HCT116 (cell line): ENCODE measurements at regions not wholly inside any gene's neighbourhood (a gene's known extent, or its start where the extent isn't known, plus 50 kb on each side); places are given as distances from the start of the nearest gene placed in this dataset.

Experiments
- ATAC-seq: fragments of 200-7000 bp; cut with Tn5 transposase; 2 replicates; pipeline ENCODE4 v1.9.1; 2020; ENCODE audit warnings: mild to moderate bottlenecking, moderate library complexity
- BruUV-seq: library from RNA; stranded (reverse); fragments of 400-500 nt; replicated peaks from 2 replicates; lab custom pipeline; 2021; lab: Mats Ljungman, UMichigan
- CTCF ChIA-PET: fragments of 300-600 bp; sonication (Branson Sonifier 250); formaldehyde crosslinking; loops from one replicate; lab custom pipeline; 2021; ENCODE audit warnings: antibody characterized with exemption; lab: Charles Lee
- POLR2A ChIA-PET: fragments of 300-600, 350-600 bp; sonication (Branson Sonifier 250); formaldehyde crosslinking; loops from one replicate; lab custom pipeline; 2021; ENCODE audit warnings: antibody characterized with exemption; lab: Charles Lee
- RAD21 ChIA-PET, 2 experiments: fragments of 300-600 bp; sonication (Branson Sonifier 250); formaldehyde crosslinking; loops; one replicate each; lab custom pipeline; 2023; ENCODE audit warnings: low total read pairs in 2 of 2; ENCODE audit not compliant: uncharacterized antibody in 2 of 2, unreplicated experiment in 2 of 2, low non-redundant PET in 1 of 2; lab: Charles Lee
- DNase-seq: peaks from one replicate; pipeline ENCODE4 v3.0.0-alpha.2; 2010; ENCODE audit warnings: low read depth, low spot score
- H2AFZ ChIP-seq: fragments of 200-600 bp; shearing (Covaris generic), sonication (generic); 2 replicates; pipeline ENCODE4 v1.6.1; 2017; ENCODE audit warnings: low read depth, mixed run types, mixed read lengths, antibody characterized with exemption, low read length; ENCODE audit not compliant: poor library complexity, severe bottlenecking
- H3K27ac ChIP-seq: 2 replicates; pipeline ENCODE4 v1.5.1; 2012; ENCODE audit warnings: low read depth, low read length
- H3K27me3 ChIP-seq: fragments of 200-600 bp; sonication (generic); 2 replicates; pipeline ENCODE4 v1.6.1; 2016; ENCODE audit warnings: mixed run types, low read length, mixed read lengths; ENCODE audit not compliant: insufficient read depth
- H3K36me3 ChIP-seq, 2 experiments: fragments of 200-500 bp in 1 of 2; fragments of 200-600 bp in 1 of 2; sonication (Bioruptor generic) in 1 of 2; sonication (generic) in 1 of 2; 2 replicates each; pipeline versions ENCODE4 v1.5.1 to v1.6.1; 2014 to 2016; ENCODE audit warnings: low read length in 2 of 2, inconsistent platforms in 1 of 2, mixed read lengths in 1 of 2, mixed run types in 1 of 2; ENCODE audit not compliant: insufficient read depth in 2 of 2, control insufficient read depth in 1 of 2
- H3K4me1 ChIP-seq, 2 experiments: fragments of 200-600 bp in 1 of 2; sonication (generic) in 1 of 2; 2 replicates each; pipeline versions ENCODE4 v1.5.1 to v1.6.1; 2012 to 2017; ENCODE audit warnings: low read length in 2 of 2, inconsistent platforms in 1 of 2, mild to moderate bottlenecking in 1 of 2, mixed read lengths in 1 of 2, mixed run types in 1 of 2, moderate library complexity in 1 of 2; ENCODE audit not compliant: insufficient read depth in 2 of 2, control insufficient read depth in 1 of 2
- H3K4me2 ChIP-seq: fragments of 200-600 bp; sonication (generic); 2 replicates; pipeline ENCODE4 v1.6.1; 2017; ENCODE audit warnings: mixed run types, low read length, mixed read lengths
- H3K4me3 ChIP-seq, 2 experiments: fragments of 200-600 bp in 1 of 2; sonication (generic) in 1 of 2; replicated peaks in 1 of 2; 2 replicates each; pipeline ENCODE4 v1.5.1; 2011 to 2016; ENCODE audit warnings: low read length in 2 of 2, control low read depth in 1 of 2, low read depth in 1 of 2, mild to moderate bottlenecking in 1 of 2, mixed read lengths in 1 of 2, mixed run types in 1 of 2
- H3K79me2 ChIP-seq: fragments of 200-600 bp; sonication (generic); 2 replicates; pipeline ENCODE4 v1.6.1; 2017; ENCODE audit warnings: mild to moderate bottlenecking, mixed run types, low read length, moderate library complexity, mixed read lengths; ENCODE audit not compliant: insufficient read depth
- H3K9ac ChIP-seq: fragments of 200-600 bp; sonication (generic); 2 replicates; pipeline ENCODE4 v1.6.1; 2016; ENCODE audit warnings: low read length, mixed read lengths
- H3K9me2 ChIP-seq: fragments of 200-600 bp; sonication (generic), shearing (Covaris generic); 2 replicates; pipeline ENCODE4 v1.6.1; 2017; ENCODE audit warnings: mixed run types, mild to moderate bottlenecking, moderate library complexity; ENCODE audit not compliant: insufficient read depth
- H3K9me3 ChIP-seq, 2 experiments: fragments of 200-500 bp in 1 of 2; fragments of 200-600 bp in 1 of 2; sonication (Bioruptor generic) in 1 of 2; sonication (generic) in 1 of 2; 2 replicates each; pipeline ENCODE4 v1.6.1; 2014 to 2017; ENCODE audit warnings: low read length in 2 of 2, mixed read lengths in 2 of 2, inconsistent platforms in 1 of 2, low read depth in 1 of 2, mild to moderate bottlenecking in 1 of 2, mixed run types in 1 of 2, moderate library complexity in 1 of 2; ENCODE audit not compliant: control insufficient read depth in 1 of 2, insufficient read depth in 1 of 2
- H4K20me1 ChIP-seq: fragments of 200-600 bp; sonication (generic), shearing (Covaris generic); 2 replicates; pipeline ENCODE4 v1.6.1; 2017; ENCODE audit warnings: mixed run types, mild to moderate bottlenecking, moderate library complexity; ENCODE audit not compliant: insufficient read depth
- CBX3 ChIP-seq: IDR thresholded peaks from 2 replicates; pipeline ENCODE4 v1.6.1; 2012; ENCODE audit warnings: low read depth
- CEBPB ChIP-seq: IDR thresholded peaks from 2 replicates; pipeline ENCODE4 v1.6.1; 2012; ENCODE audit warnings: low read depth
- FOSL1 ChIP-seq: IDR thresholded peaks from 2 replicates; pipeline ENCODE4 v1.6.1; 2012; ENCODE audit warnings: low read depth
- JUND ChIP-seq: IDR thresholded peaks from 2 replicates; pipeline ENCODE4 v1.6.1; 2012
- POLR2AphosphoS5 ChIP-seq: IDR thresholded peaks from 2 replicates; pipeline ENCODE4 v1.6.1; 2011; ENCODE audit warnings: mild to moderate bottlenecking, low read depth, low read length, moderate library complexity
- ZNF274 ChIP-seq: fragments of 200-500 bp; sonication (Bioruptor generic); IDR thresholded peaks from 2 replicates; pipeline ENCODE4 v1.6.1; 2014; ENCODE audit warnings: mild to moderate bottlenecking, low read depth, low read length, inconsistent platforms
- intact Hi-C: fragments of 100-400 bp; cut with micrococcal nuclease; formaldehyde crosslinking; loops from 2 replicates; pipeline ENCODE4 v1.10.0; 2022
- TF ChIP-seq, protein P1 (sequence below): IDR thresholded peaks from 2 replicates; pipeline ENCODE4 v1.6.1; 2012; ENCODE audit warnings: low read depth

DNA sequence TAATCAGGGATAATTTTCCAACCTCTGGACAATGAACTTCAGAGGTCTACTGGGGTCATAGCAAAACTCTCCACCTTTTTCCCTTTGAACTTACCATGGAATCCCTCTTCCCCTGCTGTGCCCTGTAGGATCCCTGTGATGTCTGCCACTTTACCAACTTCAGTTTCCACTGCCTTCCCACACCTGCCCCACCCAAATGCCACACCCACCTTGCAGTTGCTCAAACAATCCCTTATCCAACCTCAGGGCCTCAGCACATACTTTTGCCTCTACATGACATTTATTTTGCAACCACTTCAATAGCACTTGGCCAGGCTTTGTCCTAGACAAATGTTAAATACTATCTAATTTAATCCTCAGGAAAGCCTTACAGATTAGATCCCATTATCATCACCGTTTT is 463.7 kb upstream of the WWC1 start:
- ATAC-seq (no peak), DNase-seq (no peak)
- H3K4me3 ChIP-seq = no peak overlapping the region
- H3K79me2 ChIP-seq = no peaks in the 10 kb centered on the region
- H3K4me2 ChIP-seq = no peak overlapping the region
- no peak overlapping the region for H3K27ac ChIP-seq
- H4K20me1 ChIP-seq = no peaks in the 10 kb centered on the region
- POLR2A ChIA-PET = no interaction called here
- intact Hi-C loops = no loop called here
- TF ChIP-seq FOSL1 = no peak
- no peak for TF ChIP-seq ZNF274
- TF ChIP-seq, protein P1, sequence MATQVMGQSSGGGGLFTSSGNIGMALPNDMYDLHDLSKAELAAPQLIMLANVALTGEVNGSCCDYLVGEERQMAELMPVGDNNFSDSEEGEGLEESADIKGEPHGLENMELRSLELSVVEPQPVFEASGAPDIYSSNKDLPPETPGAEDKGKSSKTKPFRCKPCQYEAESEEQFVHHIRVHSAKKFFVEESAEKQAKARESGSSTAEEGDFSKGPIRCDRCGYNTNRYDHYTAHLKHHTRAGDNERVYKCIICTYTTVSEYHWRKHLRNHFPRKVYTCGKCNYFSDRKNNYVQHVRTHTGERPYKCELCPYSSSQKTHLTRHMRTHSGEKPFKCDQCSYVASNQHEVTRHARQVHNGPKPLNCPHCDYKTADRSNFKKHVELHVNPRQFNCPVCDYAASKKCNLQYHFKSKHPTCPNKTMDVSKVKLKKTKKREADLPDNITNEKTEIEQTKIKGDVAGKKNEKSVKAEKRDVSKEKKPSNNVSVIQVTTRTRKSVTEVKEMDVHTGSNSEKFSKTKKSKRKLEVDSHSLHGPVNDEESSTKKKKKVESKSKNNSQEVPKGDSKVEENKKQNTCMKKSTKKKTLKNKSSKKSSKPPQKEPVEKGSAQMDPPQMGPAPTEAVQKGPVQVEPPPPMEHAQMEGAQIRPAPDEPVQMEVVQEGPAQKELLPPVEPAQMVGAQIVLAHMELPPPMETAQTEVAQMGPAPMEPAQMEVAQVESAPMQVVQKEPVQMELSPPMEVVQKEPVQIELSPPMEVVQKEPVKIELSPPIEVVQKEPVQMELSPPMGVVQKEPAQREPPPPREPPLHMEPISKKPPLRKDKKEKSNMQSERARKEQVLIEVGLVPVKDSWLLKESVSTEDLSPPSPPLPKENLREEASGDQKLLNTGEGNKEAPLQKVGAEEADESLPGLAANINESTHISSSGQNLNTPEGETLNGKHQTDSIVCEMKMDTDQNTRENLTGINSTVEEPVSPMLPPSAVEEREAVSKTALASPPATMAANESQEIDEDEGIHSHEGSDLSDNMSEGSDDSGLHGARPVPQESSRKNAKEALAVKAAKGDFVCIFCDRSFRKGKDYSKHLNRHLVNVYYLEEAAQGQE = no peak
- no peak for TF ChIP-seq CEBPB
- TF ChIP-seq JUND = no peak
- no peak for TF ChIP-seq POLR2AphosphoS5
- TF ChIP-seq CBX3 = no peak
- H3K4me1 ChIP-seq = no peaks in the 10 kb centered on the region
- peaks cover 38% of the 10 kb centered on the region; the same call in 1 of the 2 replicates for H3K27me3 ChIP-seq
- H3K9me2 ChIP-seq = no peaks in the 10 kb centered on the region
- RAD21 ChIA-PET = no interaction called here
- no peaks in the 10 kb centered on the region for H3K9me3 ChIP-seq
- H2AFZ ChIP-seq = no peak overlapping the region
- CTCF ChIA-PET = no interaction called here
- no peak overlapping the region for H3K9ac ChIP-seq
- no peaks in the 10 kb centered on the region for H3K36me3 ChIP-seq
- no TSS peak for BruUV-seq
